ENCODE measurements at regions not wholly inside any gene's neighbourhood (a gene's known extent, or its start where the extent isn't known, plus 50 kb on each side); places are given as distances from the start of the nearest gene placed in this dataset.

GRCh38 chr4:189825466-189825865, 115.2 kb upstream of the FRG1 start:
- no peak for DNase-seq
- Histone ChIP-seq H2AFZ (ENCODE audit: low read length) (no peak overlapping the region), H3K36me3 (replicated peaks; ENCODE audit: insufficient read depth, low read length) (no peaks in the 10 kb centered on the region), H3K9ac (ENCODE audit: low read length) (no peak overlapping the region), H3K27ac (ENCODE audit: low read length) (no peak overlapping the region), H3K79me2 (ENCODE audit: low read length) (no peaks in the 10 kb centered on the region), H3K4me1 (ENCODE audit: low read length) (no peaks in the 10 kb centered on the region), H3K4me2 (ENCODE audit: low read depth, low read length) (no peak overlapping the region), H3K9me3 (replicated peaks; ENCODE audit: insufficient read depth, low read length) (no peaks in the 10 kb centered on the region), H3F3A (ENCODE audit: insufficient read depth, low read length) (no peaks in the 10 kb centered on the region), H4K20me1 (ENCODE audit: insufficient read depth, low read length) (no peaks in the 10 kb centered on the region), H3K9me2 (replicated peaks; ENCODE audit: insufficient read depth, low read length) (no peaks in the 10 kb centered on the region), H3K27me3 (replicated peaks; ENCODE audit: insufficient read depth, low read length) (no peaks in the 10 kb centered on the region), H3K4me3 (ENCODE audit: low read length) (no peak overlapping the region)
- TF ChIP-seq CTCF (IDR thresholded peaks at IDR 0.05; ENCODE audit: low read length): no peak
- TF ChIP-seq EZH2phosphoT487 (IDR thresholded peaks at IDR 0.05; ENCODE audit: low read length): no peak
- no peak for TF ChIP-seq EZH2 (optimal IDR thresholded peaks at IDR 0.05; ENCODE audit: low read depth, low read length)

- H3K9me3 ChIP-seq (replicated peaks; ENCODE audit: insufficient read depth, low read length): no peaks in the 10 kb centered on the region
- no peaks in the 10 kb centered on the region for H3K27me3 ChIP-seq (replicated peaks; ENCODE audit: insufficient read depth, low read length)
- H3K4me3 ChIP-seq (ENCODE audit: low read length): no peak overlapping the region
- TF ChIP-seq CTCF (IDR thresholded peaks at IDR 0.05; ENCODE audit: low read length): no peak
- TF ChIP-seq EZH2 (optimal IDR thresholded peaks at IDR 0.05; ENCODE audit: low read depth, low read length): no peak
- TF ChIP-seq EZH2phosphoT487 (IDR thresholded peaks at IDR 0.05; ENCODE audit: low read length): no peak
- H3K27ac ChIP-seq (ENCODE audit: low read length): no peak overlapping the region
- H3K9me2 ChIP-seq (replicated peaks; ENCODE audit: insufficient read depth, low read length): no peaks in the 10 kb centered on the region
- H3K4me1 ChIP-seq (ENCODE audit: low read length): no peaks in the 10 kb centered on the region
- no peaks in the 10 kb centered on the region for H4K20me1 ChIP-seq (ENCODE audit: insufficient read depth, low read length)
- no peak overlapping the region for H3K9ac ChIP-seq (ENCODE audit: low read length)
- DNase-seq: no peak
- H3K4me2 ChIP-seq (ENCODE audit: low read depth, low read length): no peak overlapping the region
- H2AFZ ChIP-seq (ENCODE audit: low read length): no peak overlapping the region
- no peaks in the 10 kb centered on the region for H3F3A ChIP-seq (ENCODE audit: insufficient read depth, low read length)
- H3K79me2 ChIP-seq (ENCODE audit: low read length): no peaks in the 10 kb centered on the region
- no peaks in the 10 kb centered on the region for H3K36me3 ChIP-seq (replicated peaks; ENCODE audit: insufficient read depth, low read length)
Observed at GRCh38 chr4:189826657-189827056, 114.0 kb upstream of the FRG1 start.

GRCh38 chr4:189828081-189828697, 112.5 kb upstream of the FRG1 start:
- Histone ChIP-seq H3K27ac (ENCODE audit: low read length) (no peak overlapping the region), H2AFZ (ENCODE audit: low read length) (no peak overlapping the region), H4K20me1 (ENCODE audit: insufficient read depth, low read length) (no peaks in the 10 kb centered on the region), H3K9me3 (replicated peaks; ENCODE audit: insufficient read depth, low read length) (no peaks in the 10 kb centered on the region), H3K4me2 (ENCODE audit: low read depth, low read length) (no peak overlapping the region), H3K4me1 (ENCODE audit: low read length) (no peaks in the 10 kb centered on the region), H3K4me3 (ENCODE audit: low read length) (no peak overlapping the region), H3K36me3 (replicated peaks; ENCODE audit: insufficient read depth, low read length) (no peaks in the 10 kb centered on the region), H3K79me2 (ENCODE audit: low read length) (no peaks in the 10 kb centered on the region), H3F3A (ENCODE audit: insufficient read depth, low read length) (no peaks in the 10 kb centered on the region), H3K9me2 (replicated peaks; ENCODE audit: insufficient read depth, low read length) (no peaks in the 10 kb centered on the region), H3K9ac (ENCODE audit: low read length) (no peak overlapping the region), H3K27me3 (replicated peaks; ENCODE audit: insufficient read depth, low read length) (no peaks in the 10 kb centered on the region)
- TF ChIP-seq CTCF (IDR thresholded peaks at IDR 0.05; ENCODE audit: low read length) (no peak), EZH2phosphoT487 (IDR thresholded peaks at IDR 0.05; ENCODE audit: low read length) (no peak), EZH2 (optimal IDR thresholded peaks at IDR 0.05; ENCODE audit: low read depth, low read length) (no peak)
- DNase-seq: no peak
